B cell (primary cell): ENCODE measurements at regions not wholly inside any gene's neighbourhood (a gene's known extent, or its start where the extent isn't known, plus 50 kb on each side); places are given as distances from the start of the nearest gene placed in this dataset.

ENCODE experiments used
- ATAC-seq: fragments of 200-7000 bp; cut with Tn5 transposase; one replicate; pipeline ENCODE4 v1.10.0; 2021; ENCODE audit warnings: low read depth, mild to moderate bottlenecking, moderate number of reproducible peaks, moderate library complexity
- CTCF ChIA-PET: fragments of 350-600 bp; sonication (Branson Sonifier 250); formaldehyde crosslinking; loops from one replicate; lab custom pipeline; 2021; ENCODE audit warnings: antibody characterized with exemption, inconsistent platforms; lab: Charles Lee
- POLR2A ChIA-PET: fragments of 350-600 bp; sonication (Branson Sonifier 250); formaldehyde crosslinking; loops from one replicate; lab custom pipeline; 2021; ENCODE audit warnings: antibody characterized with exemption; lab: Charles Lee
- DNase-seq: peaks from one replicate; pipeline ENCODE4 v3.0.0; 2013
- H2AFZ ChIP-seq: 2 replicates; pipeline ENCODE4 v1.6.1; 2012; ENCODE audit warnings: mild to moderate bottlenecking, low read depth, low read length; ENCODE audit not compliant: insufficient read depth, poor library complexity, severe bottlenecking
- H3K27ac ChIP-seq, 2 donors: 1 replicate in 1 of 2; 2 replicates in 1 of 2; pipeline ENCODE4 v1.5.1; 2012 to 2013; ENCODE audit warnings: low read length in 2 of 2, mild to moderate bottlenecking in 2 of 2, moderate library complexity in 1 of 2
- H3K27me3 ChIP-seq, 4 experiments: fragments of 200-600 bp in 1 of 4; sonication (generic) in 1 of 4; replicated peaks in 1 of 4; 1 replicate in 2 of 4; 2 replicates in 2 of 4; pipeline versions ENCODE4 v1.6.1 to v1.7.0; 2013 to 2016; ENCODE audit warnings: low read length in 3 of 4, mild to moderate bottlenecking in 2 of 4, mixed read lengths in 1 of 4, moderate library complexity in 1 of 4; ENCODE audit not compliant: insufficient read depth in 4 of 4, control insufficient read depth in 3 of 4; ENCODE audit errors: control extremely low read depth in 1 of 4
- H3K36me3 ChIP-seq, 2 experiments: replicated peaks in 1 of 2; 1 replicate in 1 of 2; 2 replicates in 1 of 2; pipeline versions ENCODE4 v1.6.1 to v1.7.1; 2013; ENCODE audit warnings: low read length in 1 of 2; ENCODE audit not compliant: insufficient read depth in 2 of 2, control insufficient read depth in 1 of 2; ENCODE audit errors: control extremely low read depth in 1 of 2, extremely low read depth in 1 of 2
- H3K4me1 ChIP-seq, 2 donors: fragments of 200-600 bp in 1 of 2; sonication (generic) in 1 of 2; 1 replicate in 1 of 2; 2 replicates in 1 of 2; pipeline versions ENCODE4 v1.5.1 to v1.6.1; 2013 to 2017; ENCODE audit warnings: low read length in 2 of 2; ENCODE audit not compliant: control insufficient read depth in 2 of 2, insufficient read depth in 2 of 2
- H3K4me2 ChIP-seq: replicated peaks from 2 replicates; pipeline ENCODE3; 2012; ENCODE audit warnings: mild to moderate bottlenecking, low read depth, low read length; ENCODE audit not compliant: poor library complexity, severe bottlenecking
- H3K4me3 ChIP-seq, 5 experiments: fragments of 200-600 bp in 1 of 5; sonication (generic) in 1 of 5; 1 replicate in 3 of 5; 2 replicates in 2 of 5; pipeline versions ENCODE4 v1.5.1 to v1.7.0; 2011 to 2016; ENCODE audit warnings: low read length in 4 of 5, mild to moderate bottlenecking in 4 of 5, low read depth in 2 of 5, control low read depth in 1 of 5, moderate library complexity in 1 of 5; ENCODE audit not compliant: insufficient read depth in 1 of 5; ENCODE audit errors: control extremely low read depth in 1 of 5, extremely low read depth in 1 of 5
- H3K79me2 ChIP-seq: fragments of 200-600 bp; sonication (generic); one replicate; pipeline ENCODE4 v1.6.0; 2016; ENCODE audit warnings: low read length; ENCODE audit not compliant: control insufficient read depth, insufficient read depth
- H3K9ac ChIP-seq: fragments of 200-600 bp; sonication (generic); 2 replicates; pipeline ENCODE4 v1.6.1; 2017; ENCODE audit warnings: mild to moderate bottlenecking, low read length, moderate library complexity
- H3K9me3 ChIP-seq, 3 donors: one replicate each; pipeline versions ENCODE4 v1.6.1 to v1.7.1; 2013; ENCODE audit warnings: low read length in 2 of 3; ENCODE audit not compliant: control insufficient read depth in 2 of 3, insufficient read depth in 1 of 3; ENCODE audit errors: control extremely low read depth in 1 of 3
- H4K20me1 ChIP-seq: 2 replicates; pipeline ENCODE4 v1.6.0; 2012; ENCODE audit warnings: mild to moderate bottlenecking, low read length; ENCODE audit not compliant: insufficient read depth, control insufficient read depth, poor library complexity, severe bottlenecking
- H3K27ac Mint-ChIP-seq: one replicate; pipeline ENCODE4 v1.8.0; 2021; ENCODE audit warnings: mixed read lengths
- H3K27me3 Mint-ChIP-seq: one replicate; pipeline ENCODE4 v1.8.0; 2021; ENCODE audit warnings: mixed read lengths
- H3K4me1 Mint-ChIP-seq: one replicate; pipeline ENCODE4 v1.8.0; 2021; ENCODE audit warnings: mixed read lengths
- H3K4me3 Mint-ChIP-seq: one replicate; pipeline ENCODE4 v1.8.0; 2021; ENCODE audit warnings: mixed read lengths
- H3K9me3 Mint-ChIP-seq: one replicate; pipeline ENCODE4 v1.8.0; 2022; ENCODE audit warnings: mixed read lengths; ENCODE audit not compliant: insufficient read depth
- CTCF ChIP-seq: fragments of 200-600 bp; IDR thresholded peaks from one replicate; pipeline ENCODE4 v1.8.0; 2022; ENCODE audit warnings: antibody characterized with exemption, mild to moderate bottlenecking
- EZH2 ChIP-seq: IDR thresholded peaks from 2 replicates; pipeline ENCODE4 v1.6.1; 2012; ENCODE audit warnings: borderline replicate concordance, low read depth, mild to moderate bottlenecking, moderate library complexity, low read length; ENCODE audit not compliant: insufficient read depth, poor library complexity, severe bottlenecking
- WGBS: methylation state at CpG from one replicate; pipeline ENCODE4 v1.1.5; 2013; ENCODE audit warnings: missing lambda C conversion rate; ENCODE audit not compliant: insufficient coverage; 5-methylcytosine and 5-hydroxymethylcytosine counted together
- intact Hi-C: fragments of 100-400 bp; cut with micrococcal nuclease; formaldehyde crosslinking; loops from one replicate; pipeline ENCODE4 v1.10.0; 2022

GRCh38 chr4:64146030-64146429, 263.2 kb downstream of the TECRL start:
- Histone ChIP-seq H3K79me2 (no peaks in the 10 kb centered on the region), H3K4me1 (no peaks in the 10 kb centered on the region), H3K27me3 (no peaks in the 10 kb centered on the region), H3K36me3 (no peaks in the 10 kb centered on the region), H2AFZ (no peak overlapping the region), H4K20me1 (no peaks in the 10 kb centered on the region), H3K27ac (no peak overlapping the region), H3K9ac (no peak overlapping the region), H3K4me2 (no peak overlapping the region), H3K4me3 (no peak overlapping the region), H3K9me3 (no peaks in the 10 kb centered on the region)
- DNase-seq (no peak), ATAC-seq (no peak)
- no peaks in the 10 kb centered on the region for H3K4me1 Mint-ChIP-seq
- no peak overlapping the region for H3K4me3 Mint-ChIP-seq
- CTCF ChIA-PET, result no interaction called here
- 79% methylated on average over 2 of the region's 3 CpGs for WGBS
- intact Hi-C loops, result no loop called here
- POLR2A ChIA-PET, result no interaction called here
- no peaks in the 10 kb centered on the region for H3K27me3 Mint-ChIP-seq
- peaks cover 9% of the 10 kb centered on the region for H3K9me3 Mint-ChIP-seq
- H3K27ac Mint-ChIP-seq, result no peak overlapping the region
- TF ChIP-seq EZH2 (no peak), CTCF (no peak)

- Mint-ChIP-seq H3K27me3 (no peaks in the 10 kb centered on the region), H3K27ac (no peak overlapping the region), H3K4me3 (no peak overlapping the region), H3K4me1 (no peaks in the 10 kb centered on the region), H3K9me3 (peaks cover 9% of the 10 kb centered on the region)
- DNase-seq (no peak), ATAC-seq (no peak)
- no peaks in the 10 kb centered on the region for H3K9me3 ChIP-seq
- ChIA-PET CTCF (no interaction called here), POLR2A (no interaction called here)
- no peaks in the 10 kb centered on the region for H3K27me3 ChIP-seq
- no peak overlapping the region for H3K9ac ChIP-seq
- H3K36me3 ChIP-seq, result no peaks in the 10 kb centered on the region
- no peaks in the 10 kb centered on the region for H3K4me1 ChIP-seq
- H3K27ac ChIP-seq, result no peak overlapping the region
- no peaks in the 10 kb centered on the region for H4K20me1 ChIP-seq
- no peak for TF ChIP-seq EZH2
- TF ChIP-seq CTCF, result no peak
- no peak overlapping the region for H3K4me2 ChIP-seq
- H3K4me3 ChIP-seq, result no peak overlapping the region
- H2AFZ ChIP-seq, result no peak overlapping the region
- no peaks in the 10 kb centered on the region for H3K79me2 ChIP-seq
- intact Hi-C loops, result no loop called here
- WGBS, result 25% methylated on average over 1 of the region's 1 CpG
Measured at GRCh38 chr4:64144994-64145393, 264.3 kb downstream of the TECRL start.
